A549 (cell line): ENCODE measurements at regions not wholly inside any gene's neighbourhood (a gene's known extent, or its start where the extent isn't known, plus 50 kb on each side); places are given as distances from the start of the nearest gene placed in this dataset.

Experiments
- ATAC-seq, 2 experiments: fragments of 200-7000 bp in 1 of 2; fragments of >200 bp in 1 of 2; cut with Nextera tagmentation in 1 of 2; cut with Tn5 transposase in 1 of 2; 3 replicates each; pipeline versions ENCODE4 v1.8.0 to v1.9.1; 2018 to 2020; ENCODE audit warnings: mild to moderate bottlenecking in 1 of 2, moderate library complexity in 1 of 2
- CTCF ChIA-PET: fragments of 300-600 bp; sonication (Branson Sonifier 250); formaldehyde crosslinking; extraction: SDS; loops from one replicate; lab custom pipeline; 2021; ENCODE audit warnings: antibody characterized with exemption, inconsistent platforms; lab: Yijun Ruan, JAX
- POLR2A ChIA-PET: fragments of 350-600 bp; formaldehyde crosslinking; extraction: SDS; loops from one replicate; lab custom pipeline; 2021; ENCODE audit warnings: antibody characterized with exemption, inconsistent platforms; lab: Yijun Ruan, JAX
- DNase-seq, 2 experiments: peaks; one replicate each; pipeline versions ENCODE4 v3.0.0 to v3.0.0-alpha.2; 2011 to 2016; ENCODE audit warnings: low read depth in 1 of 2, low spot score in 1 of 2
- FAIRE-seq: peaks from 2 replicates; lab custom pipeline; 2011; peaks lifted over from hg19 to GRCh38; lab: Jason Lieb, UNC
- H3K27ac ChIP-seq, 2 experiments: fragments of >200 bp; sonication (Bioruptor Twin); formaldehyde crosslinking; 3 replicates each; pipeline ENCODE4 v1.5.1; 2016 to 2017
- H3K4me1 ChIP-seq: fragments of >200 bp; sonication (Bioruptor Twin); formaldehyde crosslinking; 3 replicates; pipeline ENCODE4 v1.6.1; 2016
- H3K4me2 ChIP-seq: fragments of >200 bp; sonication (Bioruptor Twin); formaldehyde crosslinking; 3 replicates; pipeline ENCODE4 v1.6.1; 2016
- H3K4me3 ChIP-seq: fragments of >200 bp; sonication (Bioruptor Twin); formaldehyde crosslinking; 3 replicates; pipeline ENCODE4 v1.5.1; 2016
- H3K9me3 ChIP-seq: fragments of >200 bp; sonication (Bioruptor Twin); formaldehyde crosslinking; 3 replicates; pipeline ENCODE4 v1.6.1; 2016
- CHD4 ChIP-seq: fragments of 200-600 bp; sonication (generic); IDR thresholded peaks from 2 replicates; pipeline ENCODE4 v1.6.1; 2016; ENCODE audit warnings: antibody characterized with exemption, mild to moderate bottlenecking, borderline replicate concordance
- EP300 ChIP-seq, 2 experiments: fragments of >200 bp; sonication (Bioruptor Twin); formaldehyde crosslinking; IDR thresholded peaks; 2 replicates in 1 of 2; 3 replicates in 1 of 2; pipeline ENCODE4 v1.6.1; 2016 to 2017
- GATA3 ChIP-seq: IDR thresholded peaks from 2 replicates; pipeline ENCODE4 v1.6.1; 2012; ENCODE audit warnings: borderline replicate concordance
- HDAC2 ChIP-seq: fragments of 200-600 bp; sonication (generic); IDR thresholded peaks from 2 replicates; pipeline ENCODE4 v1.6.1; 2016
- JUN ChIP-seq, 2 experiments: fragments of >200 bp; sonication (Bioruptor Twin); formaldehyde crosslinking; IDR thresholded peaks; 2 replicates in 1 of 2; 3 replicates in 1 of 2; pipeline ENCODE4 v1.6.1; 2016 to 2017
- RCOR1 ChIP-seq: fragments of 150-350 bp; IDR thresholded peaks from 2 replicates; pipeline ENCODE4 v1.6.1; 2014; ENCODE audit warnings: antibody characterized with exemption, low read length, low read depth
- RNF2 ChIP-seq: fragments of 200-600 bp; sonication (generic); IDR thresholded peaks from 2 replicates; pipeline ENCODE4 v1.6.1; 2016; ENCODE audit warnings: low read depth, mild to moderate bottlenecking, antibody characterized with exemption, moderate library complexity, borderline replicate concordance
- WGBS: methylation state at CpG from one replicate; pipeline ENCODE4 v1.1.6; 2017; ENCODE audit errors: missing lambda C conversion rate; 5-methylcytosine and 5-hydroxymethylcytosine counted together
- TF ChIP-seq, protein P1 (sequence below): fragments of >200 bp; sonication (Bioruptor Twin); formaldehyde crosslinking; IDR thresholded peaks from 3 replicates; pipeline ENCODE4 v1.5.1; 2016
- TF ChIP-seq, protein P2 (sequence below): fragments of 200-600 bp; sonication (generic); IDR thresholded peaks from 2 replicates; pipeline ENCODE4 v1.6.1; 2016; ENCODE audit warnings: antibody characterized with exemption, mild to moderate bottlenecking, moderate library complexity
- TF ChIP-seq, protein P3 (sequence below): fragments of >200 bp; sonication (Bioruptor Twin); formaldehyde crosslinking; IDR thresholded peaks from 2 replicates; pipeline ENCODE4 v1.6.1; 2016
- TF ChIP-seq, protein P4 (sequence below): fragments of 450-650 bp; IDR thresholded peaks from 2 replicates; pipeline ENCODE4 v1.6.1; 2014; ENCODE audit warnings: antibody characterized with exemption
- TF ChIP-seq, protein P5 (sequence below): fragments of 250-450 bp; sonication (Bioruptor Pico); IDR thresholded peaks from 2 replicates; pipeline ENCODE4 v1.5.0; 2020; ENCODE audit warnings: low read depth, mild to moderate bottlenecking, moderate library complexity

DNA sequence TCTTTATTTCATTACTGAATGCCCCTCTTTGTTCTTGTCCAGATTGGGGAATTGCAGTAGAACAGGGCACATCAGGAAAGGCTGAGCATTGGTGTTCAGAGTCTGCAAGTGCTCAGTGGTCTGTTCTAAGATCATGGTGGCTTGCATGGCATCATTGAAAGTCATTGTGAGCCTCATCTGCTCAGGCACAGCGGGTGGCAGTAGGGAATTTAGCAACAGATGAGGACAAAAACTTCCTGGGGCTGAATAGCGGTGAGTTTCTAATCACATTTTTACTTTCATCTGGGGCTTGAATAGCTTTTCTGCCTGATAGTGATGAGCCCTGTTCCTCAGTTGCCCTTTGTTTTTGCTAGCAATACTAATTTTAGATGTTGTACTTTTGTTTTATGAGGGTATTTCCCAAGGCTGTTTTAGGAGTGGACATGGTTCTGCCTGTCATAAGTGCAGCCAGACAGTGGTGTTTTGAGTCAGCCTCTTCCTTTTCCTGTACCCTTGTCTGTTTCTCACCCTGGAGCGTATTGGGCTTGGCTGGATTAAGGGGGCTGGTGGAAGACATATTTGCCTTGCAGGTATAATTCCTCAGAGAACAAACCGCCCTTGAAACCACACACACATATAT lies 127.2 kb upstream of the IL12A start:
- ATAC-seq: no peak
- CTCF ChIA-PET: no interaction called here
- Histone ChIP-seq H3K27ac (no peak overlapping the region; a peak in 1 of 6 replicates), H3K9me3 (no peaks in the 10 kb centered on the region), H3K4me3 (no peak overlapping the region), H3K4me2 (no peak overlapping the region), H3K4me1 (peaks cover 35% of the 10 kb centered on the region)
- 92% methylated on average over 4 of the region's 4 CpGs for WGBS
- DNase-seq: no peak
- TF ChIP-seq, protein P1, sequence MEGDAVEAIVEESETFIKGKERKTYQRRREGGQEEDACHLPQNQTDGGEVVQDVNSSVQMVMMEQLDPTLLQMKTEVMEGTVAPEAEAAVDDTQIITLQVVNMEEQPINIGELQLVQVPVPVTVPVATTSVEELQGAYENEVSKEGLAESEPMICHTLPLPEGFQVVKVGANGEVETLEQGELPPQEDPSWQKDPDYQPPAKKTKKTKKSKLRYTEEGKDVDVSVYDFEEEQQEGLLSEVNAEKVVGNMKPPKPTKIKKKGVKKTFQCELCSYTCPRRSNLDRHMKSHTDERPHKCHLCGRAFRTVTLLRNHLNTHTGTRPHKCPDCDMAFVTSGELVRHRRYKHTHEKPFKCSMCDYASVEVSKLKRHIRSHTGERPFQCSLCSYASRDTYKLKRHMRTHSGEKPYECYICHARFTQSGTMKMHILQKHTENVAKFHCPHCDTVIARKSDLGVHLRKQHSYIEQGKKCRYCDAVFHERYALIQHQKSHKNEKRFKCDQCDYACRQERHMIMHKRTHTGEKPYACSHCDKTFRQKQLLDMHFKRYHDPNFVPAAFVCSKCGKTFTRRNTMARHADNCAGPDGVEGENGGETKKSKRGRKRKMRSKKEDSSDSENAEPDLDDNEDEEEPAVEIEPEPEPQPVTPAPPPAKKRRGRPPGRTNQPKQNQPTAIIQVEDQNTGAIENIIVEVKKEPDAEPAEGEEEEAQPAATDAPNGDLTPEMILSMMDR: no peak
- TF ChIP-seq, all 56 proteins: peak for 0
- POLR2A ChIA-PET: no interaction called here
- no peak for FAIRE-seq

DNA sequence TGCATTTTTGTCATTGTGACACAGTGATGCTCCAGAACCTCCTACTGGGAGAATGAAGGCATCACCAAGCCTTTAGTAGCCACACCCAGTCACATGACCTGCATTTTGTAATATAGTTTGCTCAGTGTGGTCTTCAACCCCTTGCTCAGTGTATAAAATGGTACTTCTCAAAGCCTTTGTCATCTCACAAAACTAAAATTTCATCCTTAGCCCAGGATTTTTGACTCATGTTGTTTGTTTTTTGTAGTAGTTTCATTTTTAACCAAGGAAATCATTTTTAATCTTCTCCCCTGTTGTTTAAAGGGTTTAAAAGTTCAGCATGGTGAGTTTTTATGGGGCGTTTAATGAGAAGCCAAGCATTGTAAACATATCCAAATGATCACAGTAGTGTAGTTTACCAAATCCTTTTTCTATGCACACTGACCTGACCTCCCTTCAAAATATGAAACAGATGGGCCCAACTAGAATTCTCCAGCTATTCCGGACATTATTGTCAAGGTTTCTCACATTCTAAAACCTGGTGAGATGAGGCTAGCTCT lies 123.5 kb upstream of the IL12A start:
- ATAC-seq: peak; percentile 39 to 64; a peak in 4 of 6 replicates
- POLR2A ChIA-PET: no interaction called here

DNA sequence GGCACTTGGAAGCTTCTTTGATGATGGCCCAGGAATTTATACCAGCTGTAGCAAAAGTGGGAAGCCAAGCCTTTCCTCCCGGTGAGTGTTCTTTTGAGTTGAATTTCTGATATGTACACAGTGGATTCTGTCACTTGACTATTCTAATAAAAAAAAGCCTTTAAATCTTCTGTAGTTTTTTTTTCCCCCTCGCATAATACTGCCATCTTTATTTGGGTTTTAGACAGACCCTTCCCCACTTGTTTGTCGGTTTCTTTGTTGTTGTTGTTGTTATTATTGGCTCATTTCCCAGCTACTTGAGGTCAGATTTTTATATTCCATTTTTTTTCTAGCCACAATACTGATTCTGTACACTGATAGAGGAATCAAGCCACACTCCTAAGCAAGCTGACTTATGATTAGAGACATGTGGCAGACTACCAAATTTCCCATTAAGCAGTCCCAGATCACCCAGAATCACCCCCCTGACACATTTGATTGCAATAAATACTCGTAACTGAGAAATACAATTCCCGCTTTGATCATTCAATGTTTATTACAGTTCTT lies 122.4 kb upstream of the IL12A start:
- CTCF ChIA-PET: interaction anchor here (1.0 to 3.5 kb wide), 7 partner anchors 9 to 140 kb away, joined by 3 to 20 read pairs (median 6); no protein-coding TSS in a partner anchor
- H3K9me3 ChIP-seq: no peaks in the 10 kb centered on the region
- TF ChIP-seq JUN (IDR thresholded peaks at IDR 0.05) (no peak), EP300 (IDR thresholded peaks at IDR 0.05) (no peak), RCOR1 (no peak), CHD4 (no peak), HDAC2 (no peak), RNF2 (no peak)
- TF ChIP-seq, protein P2, sequence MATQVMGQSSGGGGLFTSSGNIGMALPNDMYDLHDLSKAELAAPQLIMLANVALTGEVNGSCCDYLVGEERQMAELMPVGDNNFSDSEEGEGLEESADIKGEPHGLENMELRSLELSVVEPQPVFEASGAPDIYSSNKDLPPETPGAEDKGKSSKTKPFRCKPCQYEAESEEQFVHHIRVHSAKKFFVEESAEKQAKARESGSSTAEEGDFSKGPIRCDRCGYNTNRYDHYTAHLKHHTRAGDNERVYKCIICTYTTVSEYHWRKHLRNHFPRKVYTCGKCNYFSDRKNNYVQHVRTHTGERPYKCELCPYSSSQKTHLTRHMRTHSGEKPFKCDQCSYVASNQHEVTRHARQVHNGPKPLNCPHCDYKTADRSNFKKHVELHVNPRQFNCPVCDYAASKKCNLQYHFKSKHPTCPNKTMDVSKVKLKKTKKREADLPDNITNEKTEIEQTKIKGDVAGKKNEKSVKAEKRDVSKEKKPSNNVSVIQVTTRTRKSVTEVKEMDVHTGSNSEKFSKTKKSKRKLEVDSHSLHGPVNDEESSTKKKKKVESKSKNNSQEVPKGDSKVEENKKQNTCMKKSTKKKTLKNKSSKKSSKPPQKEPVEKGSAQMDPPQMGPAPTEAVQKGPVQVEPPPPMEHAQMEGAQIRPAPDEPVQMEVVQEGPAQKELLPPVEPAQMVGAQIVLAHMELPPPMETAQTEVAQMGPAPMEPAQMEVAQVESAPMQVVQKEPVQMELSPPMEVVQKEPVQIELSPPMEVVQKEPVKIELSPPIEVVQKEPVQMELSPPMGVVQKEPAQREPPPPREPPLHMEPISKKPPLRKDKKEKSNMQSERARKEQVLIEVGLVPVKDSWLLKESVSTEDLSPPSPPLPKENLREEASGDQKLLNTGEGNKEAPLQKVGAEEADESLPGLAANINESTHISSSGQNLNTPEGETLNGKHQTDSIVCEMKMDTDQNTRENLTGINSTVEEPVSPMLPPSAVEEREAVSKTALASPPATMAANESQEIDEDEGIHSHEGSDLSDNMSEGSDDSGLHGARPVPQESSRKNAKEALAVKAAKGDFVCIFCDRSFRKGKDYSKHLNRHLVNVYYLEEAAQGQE: no peak
- TF ChIP-seq, protein P3, sequence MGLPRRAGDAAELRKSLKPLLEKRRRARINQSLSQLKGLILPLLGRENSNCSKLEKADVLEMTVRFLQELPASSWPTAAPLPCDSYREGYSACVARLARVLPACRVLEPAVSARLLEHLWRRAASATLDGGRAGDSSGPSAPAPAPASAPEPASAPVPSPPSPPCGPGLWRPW: no peak
- TF ChIP-seq, protein P4, sequence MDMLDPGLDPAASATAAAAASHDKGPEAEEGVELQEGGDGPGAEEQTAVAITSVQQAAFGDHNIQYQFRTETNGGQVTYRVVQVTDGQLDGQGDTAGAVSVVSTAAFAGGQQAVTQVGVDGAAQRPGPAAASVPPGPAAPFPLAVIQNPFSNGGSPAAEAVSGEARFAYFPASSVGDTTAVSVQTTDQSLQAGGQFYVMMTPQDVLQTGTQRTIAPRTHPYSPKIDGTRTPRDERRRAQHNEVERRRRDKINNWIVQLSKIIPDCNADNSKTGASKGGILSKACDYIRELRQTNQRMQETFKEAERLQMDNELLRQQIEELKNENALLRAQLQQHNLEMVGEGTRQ: no peak
- TF ChIP-seq, protein P5, sequence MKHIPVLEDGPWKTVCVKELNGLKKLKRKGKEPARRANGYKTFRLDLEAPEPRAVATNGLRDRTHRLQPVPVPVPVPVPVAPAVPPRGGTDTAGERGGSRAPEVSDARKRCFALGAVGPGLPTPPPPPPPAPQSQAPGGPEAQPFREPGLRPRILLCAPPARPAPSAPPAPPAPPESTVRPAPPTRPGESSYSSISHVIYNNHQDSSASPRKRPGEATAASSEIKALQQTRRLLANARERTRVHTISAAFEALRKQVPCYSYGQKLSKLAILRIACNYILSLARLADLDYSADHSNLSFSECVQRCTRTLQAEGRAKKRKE: no peak
- TF ChIP-seq, all 56 proteins: peak for 0
- Histone ChIP-seq H3K4me3 (no peak overlapping the region), H3K27ac (peak overlapping the region; percentile 1 to 47; a peak in 2 of 6 replicates), H3K4me2 (peak overlapping the region; percentile 49; the same call in 1 of the 3 replicates), H3K4me1 (peaks cover 34% of the 10 kb centered on the region)
- POLR2A ChIA-PET: no interaction called here
- DNase-seq (no peak), FAIRE-seq (no peak), ATAC-seq (no peak)
- 71% methylated on average over 5 of the region's 5 CpGs for WGBS

More for the DNA sequence above, 123.5 kb upstream of the IL12A start:
- CTCF ChIA-PET: interaction anchor here (1.0 to 3.5 kb wide), 5 partner anchors 9 to 36 kb away, joined by 3 to 20 read pairs (median 6); no protein-coding TSS in a partner anchor
- Histone ChIP-seq H3K9me3 (no peaks in the 10 kb centered on the region), H3K27ac (peak overlapping the region; percentile 47 to 53; a peak in 4 of 6 replicates), H3K4me2 (peak overlapping the region; percentile 49), H3K4me3 (no peak overlapping the region), H3K4me1 (peaks cover 27% of the 10 kb centered on the region)
- DNase-seq (peak in 1 of 2 experiments; percentile 55), FAIRE-seq (no peak)
- WGBS: 53% methylated on average over 2 of the region's 2 CpGs
- TF ChIP-seq, protein P4: peak; percentile 54
- no peak for TF ChIP-seq GATA3
